HepG2 (cell line): ENCODE measurements at regions not wholly inside any gene's neighbourhood (a gene's known extent, or its start where the extent isn't known, plus 50 kb on each side); places are given as distances from the start of the nearest gene placed in this dataset.

Source experiments
- ATAC-seq: fragments of 200-7000 bp; cut with Tn5 transposase; 3 replicates; pipeline ENCODE4 v1.9.1; 2020; ENCODE audit warnings: mild to moderate bottlenecking, moderate library complexity
- BruUV-seq: library from RNA; stranded (reverse); fragments of 400-500 nt; replicated peaks from 2 replicates; lab custom pipeline; 2021; lab: Mats Ljungman, UMichigan
- CTCF ChIA-PET: fragments of 300-600 bp; formaldehyde crosslinking; extraction: SDS; loops from one replicate; lab custom pipeline; 2021; ENCODE audit warnings: low total read pairs, inconsistent platforms, low intra/inter-chr PET ratio; lab: Yijun Ruan, JAX
- POLR2A ChIA-PET: fragments of 350-600 bp; sonication (Branson Sonifier 250); formaldehyde crosslinking; loops from one replicate; lab custom pipeline; 2020; ENCODE audit warnings: antibody characterized with exemption, inconsistent platforms; lab: Yijun Ruan, JAX
- DNase-seq: peaks from one replicate; pipeline ENCODE4 v3.0.0-alpha.2; 2015; ENCODE audit warnings: low spot score
- FAIRE-seq: peaks from 3 replicates; lab custom pipeline; 2011; peaks lifted over from hg19 to GRCh38; lab: Jason Lieb, UNC
- H2AFZ ChIP-seq: one replicate; pipeline ENCODE4 v1.6.1; 2011; ENCODE audit warnings: low read length, inconsistent platforms
- H3K27ac ChIP-seq: fragments of 300-600 bp; 3 replicates; pipeline ENCODE4 v1.8.0; 2011; ENCODE audit warnings: mixed run types, mild to moderate bottlenecking, mixed read lengths, low read length, inconsistent platforms; ENCODE audit not compliant: insufficient read depth; ENCODE audit errors: extremely low read length
- H3K27me3 ChIP-seq, 2 experiments: fragments of 200-600 bp in 1 of 2; 2 replicates in 1 of 2; 3 replicates in 1 of 2; pipeline versions ENCODE4 v1.6.0 to v1.8.0; 2011; ENCODE audit warnings: low read length in 2 of 2, mild to moderate bottlenecking in 2 of 2, moderate library complexity in 2 of 2, inconsistent platforms in 1 of 2; ENCODE audit not compliant: insufficient read depth in 2 of 2, control insufficient read depth in 1 of 2
- H3K36me3 ChIP-seq, 2 experiments: fragments of 200-600 bp in 1 of 2; replicated peaks in 1 of 2; 2 replicates in 1 of 2; 3 replicates in 1 of 2; pipeline versions ENCODE4 v1.5.1 to v1.8.0; 2011; ENCODE audit warnings: low read length in 2 of 2, inconsistent platforms in 1 of 2; ENCODE audit not compliant: insufficient read depth in 2 of 2, control insufficient read depth in 1 of 2
- H3K4me1 ChIP-seq: 2 replicates; pipeline ENCODE4 v1.5.1; 2012; ENCODE audit warnings: low read length, inconsistent platforms; ENCODE audit not compliant: insufficient read depth
- H3K4me2 ChIP-seq: 2 replicates; pipeline ENCODE4 v1.6.0; 2011; ENCODE audit warnings: low read depth, low read length, inconsistent platforms
- H3K4me3 ChIP-seq, 3 experiments: fragments of 200-600 bp in 1 of 3; sonication (generic), shearing (Covaris generic) in 1 of 3; replicated peaks in 1 of 3; 2 replicates each; pipeline ENCODE4 v1.5.1; 2011 to 2016; ENCODE audit warnings: low read length in 3 of 3, inconsistent platforms in 2 of 3, low read depth in 2 of 3, mild to moderate bottlenecking in 2 of 3, control low read depth in 1 of 3, mixed read lengths in 1 of 3; ENCODE audit not compliant: insufficient read depth in 1 of 3
- H3K79me2 ChIP-seq: one replicate; pipeline ENCODE4 v1.6.1; 2011; ENCODE audit warnings: low read length, inconsistent platforms; ENCODE audit not compliant: insufficient read depth
- H3K9ac ChIP-seq: 2 replicates; pipeline ENCODE4 v1.6.0; 2011; ENCODE audit warnings: mild to moderate bottlenecking, low read depth, low read length, inconsistent platforms; ENCODE audit not compliant: insufficient read depth
- H3K9me3 ChIP-seq: 2 replicates; pipeline ENCODE4 v1.5.1; 2012; ENCODE audit warnings: mild to moderate bottlenecking, low read length
- H4K20me1 ChIP-seq: 2 replicates; pipeline ENCODE4 v1.6.0; 2011; ENCODE audit warnings: inconsistent platforms, mild to moderate bottlenecking, low read length, moderate library complexity; ENCODE audit not compliant: insufficient read depth
- CBFB ChIP-seq: sonication (generic); formaldehyde crosslinking; IDR thresholded peaks from 2 replicates; pipeline ENCODE4 v1.4.0; 2020; ENCODE audit warnings: missing genetic modification reagents
- DMTF1 ChIP-seq: sonication (generic); formaldehyde crosslinking; IDR thresholded peaks from 2 replicates; pipeline ENCODE4 v1.4.0; 2020; ENCODE audit warnings: mild to moderate bottlenecking, missing genetic modification reagents
- DNMT1 ChIP-seq: sonication (generic); formaldehyde crosslinking; IDR thresholded peaks from 2 replicates; pipeline ENCODE4 v1.5.1; 2020; ENCODE audit warnings: mild to moderate bottlenecking, missing genetic modification reagents
- HNF1A ChIP-seq, 2 experiments: sonication (generic) in 1 of 2; formaldehyde crosslinking in 1 of 2; IDR thresholded peaks; 2 replicates each; pipeline versions ENCODE4 v1.4.0 to v1.6.1; 2016 to 2020; ENCODE audit warnings: borderline replicate concordance in 1 of 2, low read depth in 1 of 2, mild to moderate bottlenecking in 1 of 2, missing genetic modification reagents in 1 of 2
- ISX ChIP-seq: sonication (generic); formaldehyde crosslinking; conservative IDR thresholded peaks from 2 replicates; pipeline ENCODE4 v1.5.0; 2020; ENCODE audit warnings: missing genetic modification reagents
- MTF2 ChIP-seq: sonication (generic); formaldehyde crosslinking; IDR thresholded peaks from 2 replicates; pipeline ENCODE4 v1.5.0; 2020; ENCODE audit warnings: missing genetic modification reagents, borderline replicate concordance
- PBX2 ChIP-seq: IDR thresholded peaks from 2 replicates; pipeline ENCODE4 v1.6.1; 2016; ENCODE audit warnings: control low read depth
- XBP1 ChIP-seq: sonication (generic); formaldehyde crosslinking; IDR thresholded peaks from 2 replicates; pipeline ENCODE4 v1.5.0; 2020; ENCODE audit warnings: missing genetic modification reagents
- ZBTB44 ChIP-seq: sonication (generic); formaldehyde crosslinking; IDR thresholded peaks from 2 replicates; pipeline ENCODE4 v1.4.0; 2020; ENCODE audit warnings: missing genetic modification reagents
- ZMYM3 ChIP-seq: sonication (generic); formaldehyde crosslinking; IDR thresholded peaks from 2 replicates; pipeline ENCODE4 v1.5.1; 2020; ENCODE audit warnings: mild to moderate bottlenecking, missing genetic modification reagents
- ZNF331 ChIP-seq: sonication (generic); formaldehyde crosslinking; IDR thresholded peaks from 2 replicates; pipeline ENCODE4 v1.4.0; 2020; ENCODE audit warnings: missing genetic modification reagents
- ZNF567 ChIP-seq: sonication (generic); formaldehyde crosslinking; IDR thresholded peaks from 2 replicates; pipeline ENCODE4 v1.8.1; 2023; ENCODE audit warnings: mild to moderate bottlenecking, missing genetic modification reagents, borderline replicate concordance
- WGBS: methylation state at CpG from one replicate; pipeline ENCODE4 v1.1.6; 2017; ENCODE audit warnings: low lambda C conversion rate; 5-methylcytosine and 5-hydroxymethylcytosine counted together
- in situ Hi-C: cut with HindIII; loops from 2 replicates; pipeline ENCODE4 v1.10.0; 2017; ENCODE audit warnings: low pct_unique_long_range_greater_than_20kb; ENCODE audit not compliant: extremely low pct_ligation_motif_present
- intact Hi-C: fragments of 100-400 bp; cut with micrococcal nuclease; formaldehyde crosslinking; loops from one replicate; pipeline ENCODE4 v1.10.0; 2022; ENCODE audit not compliant: unreplicated experiment

GRCh38 chr14:50020799-50021198 is 95.6 kb downstream of the VCPKMT start (continued):
- TF ChIP-seq CBFB, result no peak
- no peak for TF ChIP-seq DNMT1

- BruUV-seq, result no TSS peak
- Histone ChIP-seq H3K36me3 (no peaks in the 10 kb centered on the region), H2AFZ (no peak overlapping the region), H4K20me1 (no peaks in the 10 kb centered on the region), H3K9me3 (peaks cover 21% of the 10 kb centered on the region), H3K9ac (no peak overlapping the region), H3K4me3 (no peak overlapping the region), H3K27ac (no peak overlapping the region), H3K27me3 (no peaks in the 10 kb centered on the region; a peak in 1 of 5 replicates), H3K4me1 (peaks cover 36% of the 10 kb centered on the region), H3K4me2 (no peak overlapping the region), H3K79me2 (no peaks in the 10 kb centered on the region)
- in situ Hi-C loops, result no loop called here
- no peak for DNase-seq
- no peak for FAIRE-seq
- ATAC-seq, result no peak
- intact Hi-C loops, result no loop called here
- 70% methylated on average over 4 of the region's 5 CpGs for WGBS
- POLR2A ChIA-PET, result no interaction called here
- CTCF ChIA-PET, result no interaction called here
- TF ChIP-seq MTF2 (CRISPR knock-in tag), result no peak
- no peak for TF ChIP-seq ZNF331 (CRISPR knock-in tag)
- no peak for TF ChIP-seq ISX
- TF ChIP-seq ZMYM3 (CRISPR knock-in tag), result no peak
- TF ChIP-seq PBX2 (CRISPR knock-in tag), result no peak
- TF ChIP-seq ZBTB44 (CRISPR knock-in tag), result no peak
- TF ChIP-seq HNF1A (IDR thresholded peaks at IDR 0.05; ENCODE audit: low read depth), result no peak
- no peak for TF ChIP-seq HNF1A (CRISPR knock-in tag; IDR thresholded peaks at IDR 0.05; ENCODE audit: borderline replicate concordance)
- no peak for TF ChIP-seq ZNF567 (CRISPR knock-in tag)
- TF ChIP-seq XBP1 (CRISPR knock-in tag), result no peak
- TF ChIP-seq DMTF1 (CRISPR knock-in tag), result no peak
These were observed 94.9 kb downstream of the VCPKMT start for GRCh38 chr14:50021261-50022031.
